HCT116 (cell line): ENCODE measurements at regions not wholly inside any gene's neighbourhood (a gene's known extent, or its start where the extent isn't known, plus 50 kb on each side); places are given as distances from the start of the nearest gene placed in this dataset.

Source experiments
- ATAC-seq: fragments of 200-7000 bp; cut with Tn5 transposase; 2 replicates; pipeline ENCODE4 v1.9.1; 2020; ENCODE audit warnings: mild to moderate bottlenecking, moderate library complexity
- BruUV-seq: library from RNA; stranded (reverse); fragments of 400-500 nt; replicated peaks from 2 replicates; lab custom pipeline; 2021; lab: Mats Ljungman, UMichigan
- CTCF ChIA-PET: fragments of 300-600 bp; sonication (Branson Sonifier 250); formaldehyde crosslinking; loops from one replicate; lab custom pipeline; 2021; ENCODE audit warnings: antibody characterized with exemption; lab: Charles Lee
- POLR2A ChIA-PET: fragments of 300-600, 350-600 bp; sonication (Branson Sonifier 250); formaldehyde crosslinking; loops from one replicate; lab custom pipeline; 2021; ENCODE audit warnings: antibody characterized with exemption; lab: Charles Lee
- RAD21 ChIA-PET, 2 experiments: fragments of 300-600 bp; sonication (Branson Sonifier 250); formaldehyde crosslinking; loops; one replicate each; lab custom pipeline; 2023; ENCODE audit warnings: low total read pairs in 2 of 2; ENCODE audit not compliant: uncharacterized antibody in 2 of 2, unreplicated experiment in 2 of 2, low non-redundant PET in 1 of 2; lab: Charles Lee
- DNase-seq: peaks from one replicate; pipeline ENCODE4 v3.0.0-alpha.2; 2010; ENCODE audit warnings: low read depth, low spot score
- H2AFZ ChIP-seq: fragments of 200-600 bp; shearing (Covaris generic), sonication (generic); 2 replicates; pipeline ENCODE4 v1.6.1; 2017; ENCODE audit warnings: low read depth, mixed run types, mixed read lengths, antibody characterized with exemption, low read length; ENCODE audit not compliant: poor library complexity, severe bottlenecking
- H3K27ac ChIP-seq: 2 replicates; pipeline ENCODE4 v1.5.1; 2012; ENCODE audit warnings: low read depth, low read length
- H3K27me3 ChIP-seq: fragments of 200-600 bp; sonication (generic); 2 replicates; pipeline ENCODE4 v1.6.1; 2016; ENCODE audit warnings: mixed run types, low read length, mixed read lengths; ENCODE audit not compliant: insufficient read depth
- H3K36me3 ChIP-seq, 2 experiments: fragments of 200-500 bp in 1 of 2; fragments of 200-600 bp in 1 of 2; sonication (Bioruptor generic) in 1 of 2; sonication (generic) in 1 of 2; 2 replicates each; pipeline versions ENCODE4 v1.5.1 to v1.6.1; 2014 to 2016; ENCODE audit warnings: low read length in 2 of 2, inconsistent platforms in 1 of 2, mixed read lengths in 1 of 2, mixed run types in 1 of 2; ENCODE audit not compliant: insufficient read depth in 2 of 2, control insufficient read depth in 1 of 2
- H3K4me1 ChIP-seq, 2 experiments: fragments of 200-600 bp in 1 of 2; sonication (generic) in 1 of 2; 2 replicates each; pipeline versions ENCODE4 v1.5.1 to v1.6.1; 2012 to 2017; ENCODE audit warnings: low read length in 2 of 2, inconsistent platforms in 1 of 2, mild to moderate bottlenecking in 1 of 2, mixed read lengths in 1 of 2, mixed run types in 1 of 2, moderate library complexity in 1 of 2; ENCODE audit not compliant: insufficient read depth in 2 of 2, control insufficient read depth in 1 of 2
- H3K4me2 ChIP-seq: fragments of 200-600 bp; sonication (generic); 2 replicates; pipeline ENCODE4 v1.6.1; 2017; ENCODE audit warnings: mixed run types, low read length, mixed read lengths
- H3K4me3 ChIP-seq, 2 experiments: fragments of 200-600 bp in 1 of 2; sonication (generic) in 1 of 2; replicated peaks in 1 of 2; 2 replicates each; pipeline ENCODE4 v1.5.1; 2011 to 2016; ENCODE audit warnings: low read length in 2 of 2, control low read depth in 1 of 2, low read depth in 1 of 2, mild to moderate bottlenecking in 1 of 2, mixed read lengths in 1 of 2, mixed run types in 1 of 2
- H3K79me2 ChIP-seq: fragments of 200-600 bp; sonication (generic); 2 replicates; pipeline ENCODE4 v1.6.1; 2017; ENCODE audit warnings: mild to moderate bottlenecking, mixed run types, low read length, moderate library complexity, mixed read lengths; ENCODE audit not compliant: insufficient read depth
- H3K9ac ChIP-seq: fragments of 200-600 bp; sonication (generic); 2 replicates; pipeline ENCODE4 v1.6.1; 2016; ENCODE audit warnings: low read length, mixed read lengths
- H3K9me2 ChIP-seq: fragments of 200-600 bp; sonication (generic), shearing (Covaris generic); 2 replicates; pipeline ENCODE4 v1.6.1; 2017; ENCODE audit warnings: mixed run types, mild to moderate bottlenecking, moderate library complexity; ENCODE audit not compliant: insufficient read depth
- H3K9me3 ChIP-seq, 2 experiments: fragments of 200-500 bp in 1 of 2; fragments of 200-600 bp in 1 of 2; sonication (Bioruptor generic) in 1 of 2; sonication (generic) in 1 of 2; 2 replicates each; pipeline ENCODE4 v1.6.1; 2014 to 2017; ENCODE audit warnings: low read length in 2 of 2, mixed read lengths in 2 of 2, inconsistent platforms in 1 of 2, low read depth in 1 of 2, mild to moderate bottlenecking in 1 of 2, mixed run types in 1 of 2, moderate library complexity in 1 of 2; ENCODE audit not compliant: control insufficient read depth in 1 of 2, insufficient read depth in 1 of 2
- H4K20me1 ChIP-seq: fragments of 200-600 bp; sonication (generic), shearing (Covaris generic); 2 replicates; pipeline ENCODE4 v1.6.1; 2017; ENCODE audit warnings: mixed run types, mild to moderate bottlenecking, moderate library complexity; ENCODE audit not compliant: insufficient read depth
- CBX3 ChIP-seq: IDR thresholded peaks from 2 replicates; pipeline ENCODE4 v1.6.1; 2012; ENCODE audit warnings: low read depth
- ELF1 ChIP-seq: IDR thresholded peaks from 2 replicates; pipeline ENCODE4 v1.6.1; 2012; ENCODE audit warnings: low read depth, borderline replicate concordance
- FOSL1 ChIP-seq: IDR thresholded peaks from 2 replicates; pipeline ENCODE4 v1.6.1; 2012; ENCODE audit warnings: low read depth
- POLR2AphosphoS5 ChIP-seq: IDR thresholded peaks from 2 replicates; pipeline ENCODE4 v1.6.1; 2011; ENCODE audit warnings: mild to moderate bottlenecking, low read depth, low read length, moderate library complexity
- RAD21 ChIP-seq: IDR thresholded peaks from 2 replicates; pipeline ENCODE4 v1.6.1; 2012; ENCODE audit warnings: low read depth, mild to moderate bottlenecking
- REST ChIP-seq: IDR thresholded peaks from 2 replicates; pipeline ENCODE4 v1.6.1; 2012; ENCODE audit warnings: low read depth
- SP1 ChIP-seq: IDR thresholded peaks from 2 replicates; pipeline ENCODE4 v1.6.1; 2012; ENCODE audit warnings: low read depth
- SRF ChIP-seq: IDR thresholded peaks from 2 replicates; pipeline ENCODE4 v1.6.1; 2012; ENCODE audit warnings: low read depth
- TCF7L2 ChIP-seq: IDR thresholded peaks from 2 replicates; pipeline ENCODE4 v1.7.0; 2011; ENCODE audit warnings: borderline replicate concordance, inconsistent platforms; ENCODE audit not compliant: insufficient read depth, insufficient read length; ENCODE audit errors: extremely low read depth
- ZFX ChIP-seq: fragments of 450-650 bp; IDR thresholded peaks from 2 replicates; pipeline ENCODE4 v1.6.1; 2017
- intact Hi-C: fragments of 100-400 bp; cut with micrococcal nuclease; formaldehyde crosslinking; loops from 2 replicates; pipeline ENCODE4 v1.10.0; 2022
- TF ChIP-seq, protein P1 (sequence below), 3 experiments: fragments of 200-600 bp in 1 of 3; sonication (generic) in 1 of 3; IDR thresholded peaks in 2 of 3; conservative IDR thresholded peaks in 1 of 3; 2 replicates each; pipeline ENCODE4 v1.5.1; 2012 to 2017; ENCODE audit warnings: low read depth in 2 of 3, low read length in 2 of 3, antibody characterized with exemption in 1 of 3, borderline replicate concordance in 1 of 3, control low read depth in 1 of 3, mild to moderate bottlenecking in 1 of 3, mixed read lengths in 1 of 3, mixed run types in 1 of 3, moderate library complexity in 1 of 3; ENCODE audit not compliant: insufficient read depth in 1 of 3

GRCh38 chr2:217680381-217680780 lies 322.4 kb downstream of the TNS1 start:
- POLR2A ChIA-PET, result no interaction called here

More at GRCh38 chr2:217680381-217680780, 322.4 kb downstream of the TNS1 start:
- Histone ChIP-seq H3K9me3 (no peaks in the 10 kb centered on the region), H3K36me3 (no peaks in the 10 kb centered on the region), H3K9me2 (no peaks in the 10 kb centered on the region), H3K79me2 (no peaks in the 10 kb centered on the region), H3K9ac (no peak overlapping the region), H3K27me3 (peaks cover 9% of the 10 kb centered on the region; the same call in 1 of the 2 replicates), H4K20me1 (no peaks in the 10 kb centered on the region), H2AFZ (no peak overlapping the region), H3K27ac (no peak overlapping the region), H3K4me3 (no peak overlapping the region), H3K4me1 (no peaks in the 10 kb centered on the region), H3K4me2 (no peak overlapping the region)
- DNase-seq (no peak), ATAC-seq (no peak)
- ChIA-PET CTCF (no interaction called here), RAD21 (interaction anchor here in 1 of 2 experiments (0.7 kb wide), 1 partner anchor 27 kb away, joined by 5 read pairs; no protein-coding TSS in a partner anchor)
- intact Hi-C loops, result no loop called here
- TF ChIP-seq SP1 (no peak), SRF (no peak), REST (no peak), RAD21 (no peak), CBX3 (no peak), POLR2AphosphoS5 (no peak), ZFX (no peak), FOSL1 (no peak), ELF1 (no peak), TCF7L2 (no peak)
- TF ChIP-seq, protein P1, sequence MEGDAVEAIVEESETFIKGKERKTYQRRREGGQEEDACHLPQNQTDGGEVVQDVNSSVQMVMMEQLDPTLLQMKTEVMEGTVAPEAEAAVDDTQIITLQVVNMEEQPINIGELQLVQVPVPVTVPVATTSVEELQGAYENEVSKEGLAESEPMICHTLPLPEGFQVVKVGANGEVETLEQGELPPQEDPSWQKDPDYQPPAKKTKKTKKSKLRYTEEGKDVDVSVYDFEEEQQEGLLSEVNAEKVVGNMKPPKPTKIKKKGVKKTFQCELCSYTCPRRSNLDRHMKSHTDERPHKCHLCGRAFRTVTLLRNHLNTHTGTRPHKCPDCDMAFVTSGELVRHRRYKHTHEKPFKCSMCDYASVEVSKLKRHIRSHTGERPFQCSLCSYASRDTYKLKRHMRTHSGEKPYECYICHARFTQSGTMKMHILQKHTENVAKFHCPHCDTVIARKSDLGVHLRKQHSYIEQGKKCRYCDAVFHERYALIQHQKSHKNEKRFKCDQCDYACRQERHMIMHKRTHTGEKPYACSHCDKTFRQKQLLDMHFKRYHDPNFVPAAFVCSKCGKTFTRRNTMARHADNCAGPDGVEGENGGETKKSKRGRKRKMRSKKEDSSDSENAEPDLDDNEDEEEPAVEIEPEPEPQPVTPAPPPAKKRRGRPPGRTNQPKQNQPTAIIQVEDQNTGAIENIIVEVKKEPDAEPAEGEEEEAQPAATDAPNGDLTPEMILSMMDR (IDR thresholded peaks at IDR 0.05 in 2 of 3, conservative IDR thresholded peaks at IDR 0.05 in 1 of 3; ENCODE audit: borderline replicate concordance in 1 of 3, insufficient read depth in 1 of 3, low read depth in 2 of 3, low read length in 2 of 3), result no peak
- no TSS peak for BruUV-seq
